ENCODE measurements at regions not wholly inside any gene's neighbourhood (a gene's known extent, or its start where the extent isn't known, plus 50 kb on each side); places are given as distances from the start of the nearest gene placed in this dataset.

GRCh38 chr6:71404967-71405278 is 116.3 kb downstream of the OGFRL1 start:
- TF ChIP-seq, protein P1, sequence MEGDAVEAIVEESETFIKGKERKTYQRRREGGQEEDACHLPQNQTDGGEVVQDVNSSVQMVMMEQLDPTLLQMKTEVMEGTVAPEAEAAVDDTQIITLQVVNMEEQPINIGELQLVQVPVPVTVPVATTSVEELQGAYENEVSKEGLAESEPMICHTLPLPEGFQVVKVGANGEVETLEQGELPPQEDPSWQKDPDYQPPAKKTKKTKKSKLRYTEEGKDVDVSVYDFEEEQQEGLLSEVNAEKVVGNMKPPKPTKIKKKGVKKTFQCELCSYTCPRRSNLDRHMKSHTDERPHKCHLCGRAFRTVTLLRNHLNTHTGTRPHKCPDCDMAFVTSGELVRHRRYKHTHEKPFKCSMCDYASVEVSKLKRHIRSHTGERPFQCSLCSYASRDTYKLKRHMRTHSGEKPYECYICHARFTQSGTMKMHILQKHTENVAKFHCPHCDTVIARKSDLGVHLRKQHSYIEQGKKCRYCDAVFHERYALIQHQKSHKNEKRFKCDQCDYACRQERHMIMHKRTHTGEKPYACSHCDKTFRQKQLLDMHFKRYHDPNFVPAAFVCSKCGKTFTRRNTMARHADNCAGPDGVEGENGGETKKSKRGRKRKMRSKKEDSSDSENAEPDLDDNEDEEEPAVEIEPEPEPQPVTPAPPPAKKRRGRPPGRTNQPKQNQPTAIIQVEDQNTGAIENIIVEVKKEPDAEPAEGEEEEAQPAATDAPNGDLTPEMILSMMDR (IDR thresholded peaks at IDR 0.05 in 2 of 3, conservative IDR thresholded peaks at IDR 0.05 in 1 of 3; ENCODE audit: control insufficient read depth in 2 of 3, extremely low read depth in 1 of 3, insufficient read depth in 1 of 3, low read depth in 3 of 3, low read length in 3 of 3), result no peak
- TF ChIP-seq HDAC6 (IDR thresholded peaks at IDR 0.05; ENCODE audit: unreplicated experiment) (no peak), NFIC (IDR thresholded peaks at IDR 0.05; ENCODE audit: low read depth, low read length) (no peak), RAD21 (IDR thresholded peaks at IDR 0.05; ENCODE audit: insufficient read depth, low read depth, low read length) (no peak), POLR2A (IDR thresholded peaks at IDR 0.05; ENCODE audit: low read depth, low read length) (no peak), TCF7 (IDR thresholded peaks at IDR 0.05; ENCODE audit: borderline replicate concordance) (no peak), SMAD1 (IDR thresholded peaks at IDR 0.05; ENCODE audit: low read depth, partially characterized antibody) (no peak), RB1 (IDR thresholded peaks at IDR 0.05; ENCODE audit: borderline replicate concordance) (no peak), CEBPB (IDR thresholded peaks at IDR 0.05; ENCODE audit: borderline replicate concordance in 1 of 2, low read depth in 2 of 2, low read length in 2 of 2) (no peak)
